Colon (tissue), 2 donors: ENCODE measurements at regions not wholly inside any gene's neighbourhood (a gene's known extent, or its start where the extent isn't known, plus 50 kb on each side); places are given as distances from the start of the nearest gene placed in this dataset.

ENCODE experiments used
- FAIRE-seq: peaks from 2 replicates; lab custom pipeline; 2012; peaks lifted over from hg19 to GRCh38; lab: Jason Lieb, UNC
- donor health status: control.
- donor health status: control.

GRCh38 chr10:123529146-123529760 is 136.9 kb upstream of the GPR26 start:
- FAIRE-seq = no peak

GRCh38 chr10:123530166-123530870 is 135.8 kb upstream of the GPR26 start:
- no peak for FAIRE-seq

DNA sequence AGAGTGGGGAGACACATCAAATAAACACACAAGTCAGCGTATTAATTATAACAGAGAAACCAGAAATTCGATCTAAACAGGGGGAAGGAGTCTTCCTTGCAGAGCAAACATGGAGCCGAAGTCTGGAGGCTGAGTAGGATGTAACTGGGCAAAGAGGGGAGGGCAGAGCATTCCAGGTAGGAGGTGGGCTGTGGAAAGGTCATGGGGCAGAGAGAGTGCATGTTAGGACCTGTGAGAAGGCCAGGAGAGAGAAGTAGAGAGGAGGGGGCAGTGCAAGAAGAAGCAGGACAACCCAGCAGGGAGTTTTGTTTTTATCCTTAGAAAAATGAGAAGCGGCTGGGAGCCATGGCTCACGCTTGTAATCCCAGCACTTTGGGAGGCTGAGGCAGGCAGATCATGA is 130.8 kb upstream of the GPR26 start:
- FAIRE-seq = no peak

GRCh38 chr10:123536176-123536845 is 129.8 kb upstream of the GPR26 start:
- no peak for FAIRE-seq

DNA sequence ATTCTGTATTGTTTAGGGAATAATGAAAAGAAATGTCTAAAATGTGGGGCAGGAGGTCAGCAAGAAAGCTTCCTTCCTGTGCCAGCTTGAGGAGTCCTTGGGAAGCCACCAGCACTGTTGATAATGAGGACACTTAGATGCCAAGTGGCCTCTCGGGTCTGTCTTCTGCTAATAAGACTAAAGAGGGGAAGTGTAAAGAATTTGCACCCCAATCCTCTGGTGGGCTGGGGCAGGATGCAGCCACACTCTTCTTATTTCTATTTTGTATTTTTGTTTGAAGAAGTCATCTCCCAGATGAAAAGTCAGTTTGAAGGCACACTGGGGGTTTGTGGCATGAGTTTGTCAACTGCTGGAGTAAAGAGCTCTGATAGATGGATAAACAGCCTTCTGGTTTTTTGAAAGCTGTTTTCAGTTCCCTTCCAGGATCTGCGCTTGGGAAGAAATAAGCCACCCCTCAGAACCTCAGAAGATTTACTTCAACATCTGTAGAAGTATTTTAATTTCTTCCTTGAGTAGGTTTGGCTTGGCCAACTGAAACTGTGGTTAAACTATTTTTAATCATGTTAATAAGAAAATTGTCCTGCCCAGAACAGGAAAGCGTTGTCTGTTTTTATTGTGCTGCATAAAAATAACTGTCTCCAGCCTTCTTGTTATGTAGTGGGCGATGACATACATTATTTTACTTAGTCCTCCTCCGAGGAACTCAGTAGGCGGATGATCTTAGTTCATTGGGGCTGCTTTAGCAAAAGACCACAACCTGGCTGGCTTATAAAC is 128.8 kb upstream of the GPR26 start:
- no peak for FAIRE-seq

GRCh38 chr10:123538401-123539320 is 127.5 kb upstream of the GPR26 start:
- no peak for FAIRE-seq

DNA sequence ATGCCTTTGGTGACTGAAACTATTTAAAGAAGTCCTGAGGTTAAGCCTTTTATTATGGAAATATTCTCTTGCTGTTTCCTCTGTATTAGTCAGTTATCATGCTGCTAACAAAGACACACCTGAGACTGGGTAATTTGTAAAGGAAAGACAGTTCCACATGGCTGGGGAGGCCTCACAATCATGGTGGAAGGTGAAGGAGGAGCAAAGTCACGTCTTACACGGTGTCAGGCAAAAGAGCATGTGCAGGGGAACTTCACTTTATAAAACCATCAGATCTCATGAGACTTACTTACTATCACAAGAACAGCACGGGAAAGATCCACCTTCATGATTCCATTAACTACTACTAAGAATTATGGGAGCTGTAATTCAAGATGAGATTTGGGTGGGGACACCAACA is 121.2 kb upstream of the GPR26 start:
- FAIRE-seq = no peak

DNA sequence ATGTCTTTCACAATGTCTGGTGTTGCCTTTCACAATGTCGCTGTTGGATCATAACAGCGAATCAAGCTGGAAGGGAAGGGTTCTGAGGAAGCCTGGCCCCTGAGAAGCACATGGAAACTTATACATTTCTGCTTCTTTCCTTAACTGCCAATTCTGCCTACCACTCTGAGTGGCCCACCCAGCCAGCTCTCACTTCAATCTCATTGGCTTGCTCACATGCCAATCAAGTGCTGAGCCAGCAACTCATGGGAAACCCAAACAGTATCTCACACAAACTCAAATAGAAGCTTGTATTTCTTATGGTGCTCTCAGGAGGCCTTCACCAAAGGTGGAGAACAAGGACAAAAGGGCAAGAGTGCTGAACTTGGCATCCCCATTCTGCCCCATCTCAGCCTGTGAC is 117.4 kb upstream of the GPR26 start:
- FAIRE-seq = no peak

DNA sequence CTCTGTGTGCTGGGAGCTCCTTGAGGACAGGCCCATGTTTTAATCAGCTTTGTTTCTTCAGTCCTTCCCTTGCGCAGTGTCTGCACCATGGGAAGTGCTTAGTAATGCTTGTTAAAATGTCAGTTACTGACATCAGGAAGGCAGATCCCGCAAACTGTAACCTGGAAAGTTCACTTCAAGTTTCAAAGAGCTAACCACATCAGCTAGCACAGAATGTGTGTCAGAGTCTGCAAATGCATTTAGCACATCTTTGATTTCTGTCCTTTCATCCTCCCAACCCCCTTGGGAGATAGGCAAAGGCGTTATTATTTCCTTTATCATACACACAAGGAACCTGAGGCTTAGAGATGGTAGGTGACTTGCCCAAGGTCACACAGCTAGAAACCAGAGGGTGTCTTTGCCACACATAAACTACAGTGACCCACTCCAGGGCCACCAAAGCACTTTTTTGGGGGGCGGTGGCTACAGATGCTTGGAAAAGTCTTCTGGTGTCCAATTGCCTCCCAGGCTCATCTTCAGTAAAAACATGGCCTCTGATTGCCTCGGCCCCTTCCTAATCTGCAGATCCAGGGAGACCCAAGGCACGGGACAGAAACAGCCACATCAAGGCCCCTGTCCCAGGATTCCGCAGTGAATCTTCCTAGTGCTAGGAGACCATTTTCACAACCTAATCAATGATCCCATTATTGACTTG is 116.2 kb upstream of the GPR26 start:
- no peak for FAIRE-seq

- no peak for FAIRE-seq
Observed at GRCh38 chr10:123550675-123551096, 115.5 kb upstream of the GPR26 start.

- no peak for FAIRE-seq
Observed at GRCh38 chr10:123551259-123551658, 114.9 kb upstream of the GPR26 start.

- FAIRE-seq = no peak
Observed at GRCh38 chr10:123552760-123553554, 113.2 kb upstream of the GPR26 start.

- FAIRE-seq = no peak
Observed at GRCh38 chr10:123553810-123554430, 112.2 kb upstream of the GPR26 start.

- no peak for FAIRE-seq
Observed at GRCh38 chr10:123554656-123555055, 111.5 kb upstream of the GPR26 start.

DNA sequence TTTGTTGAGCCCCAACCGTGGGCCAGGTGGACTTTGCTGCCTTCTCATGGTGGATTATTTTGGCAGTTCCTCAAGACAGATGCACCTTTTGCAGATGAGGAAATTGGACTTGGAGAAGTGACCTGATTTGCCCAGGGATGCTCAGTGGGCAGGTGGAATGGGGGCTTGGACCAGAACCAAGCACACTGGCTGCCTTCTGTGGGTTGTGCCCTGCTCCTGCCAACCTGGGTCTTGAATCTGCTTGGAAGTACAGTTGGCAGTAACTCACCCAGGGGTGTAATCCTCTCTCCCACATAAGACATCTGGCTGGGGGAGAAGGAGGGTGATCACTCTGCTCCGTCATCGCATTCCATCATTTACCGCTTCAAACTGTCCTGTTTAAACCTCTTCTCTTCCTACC is 110.5 kb upstream of the GPR26 start:
- no peak for FAIRE-seq

DNA sequence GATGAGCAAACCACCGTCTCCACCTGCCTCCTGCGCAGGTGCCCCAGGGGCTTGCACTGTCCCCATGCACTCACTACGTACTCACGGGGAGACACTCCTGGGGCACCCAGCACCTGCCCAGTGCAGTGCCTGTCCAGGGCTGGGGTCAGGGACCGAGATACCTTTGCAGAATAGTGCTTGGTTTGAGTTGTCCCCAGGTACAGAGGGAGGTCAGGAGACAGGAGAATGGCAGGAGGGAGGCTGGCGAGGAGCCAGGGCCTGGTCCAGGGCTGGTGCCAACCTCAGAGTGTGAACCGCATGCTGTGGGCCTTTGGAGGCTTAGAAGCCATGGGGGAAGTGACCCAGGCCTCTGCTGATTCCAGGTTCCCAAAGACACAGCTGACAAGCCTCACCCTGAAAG is 110.1 kb upstream of the GPR26 start:
- no peak for FAIRE-seq

GRCh38 chr10:123556736-123557135 is 109.4 kb upstream of the GPR26 start:
- no peak for FAIRE-seq

DNA sequence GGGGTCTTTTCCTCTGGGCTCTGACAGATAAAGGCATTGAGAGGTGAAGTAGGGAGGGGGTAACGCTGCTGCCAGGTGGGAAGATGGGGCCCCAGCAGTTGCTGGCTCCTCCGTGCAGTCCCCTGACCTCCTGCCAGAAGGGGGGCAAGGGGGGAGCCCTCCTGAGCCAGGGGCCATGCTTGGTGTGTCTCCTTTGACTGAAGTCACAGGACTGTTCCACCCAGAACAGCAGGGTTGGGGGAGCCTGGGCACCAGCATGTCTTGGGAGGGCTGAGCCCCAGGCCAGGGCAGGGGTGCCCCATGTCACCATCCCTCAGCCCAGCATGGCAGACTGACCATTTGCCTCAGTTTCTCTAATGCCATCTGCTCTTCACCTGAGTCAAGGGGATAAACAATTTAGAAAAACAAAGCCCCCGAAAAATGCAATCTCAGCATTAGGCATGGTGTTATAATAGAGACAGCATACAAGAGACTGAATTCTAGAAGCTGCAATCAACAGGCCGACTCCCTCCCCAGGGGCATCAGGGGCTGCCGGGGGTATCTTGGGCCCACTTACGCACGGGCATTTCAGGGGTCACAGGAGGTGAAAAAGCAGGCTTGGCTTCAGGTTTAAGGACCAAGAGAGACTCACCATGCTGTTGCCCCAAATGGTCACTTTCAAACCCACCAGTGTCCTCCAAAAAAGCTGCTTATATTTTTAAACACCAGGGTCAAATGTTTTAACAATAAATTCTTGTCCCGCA is 108.6 kb upstream of the GPR26 start:
- no peak for FAIRE-seq

GRCh38 chr10:123558651-123559050 is 107.5 kb upstream of the GPR26 start:
- FAIRE-seq = no peak
